Endodermal cell (in vitro differentiated cells): ENCODE measurements at regions not wholly inside any gene's neighbourhood (a gene's known extent, or its start where the extent isn't known, plus 50 kb on each side); places are given as distances from the start of the nearest gene placed in this dataset.

ENCODE experiments used
- DNase-seq: peaks from one replicate; pipeline ENCODE4 v3.0.0-alpha.2; 2017
- H3K27ac ChIP-seq: 2 replicates; pipeline ENCODE4 v1.5.1; 2013; ENCODE audit warnings: mild to moderate bottlenecking, low read depth, low read length, moderate library complexity
- H3K27me3 ChIP-seq: 2 replicates; pipeline ENCODE4 v1.6.1; 2013; ENCODE audit warnings: mild to moderate bottlenecking, low read length, moderate library complexity; ENCODE audit not compliant: insufficient read depth, control insufficient read depth, poor library complexity, severe bottlenecking
- H3K36me3 ChIP-seq: 2 replicates; pipeline ENCODE4 v1.7.0; 2013; ENCODE audit warnings: mild to moderate bottlenecking, low read length, moderate library complexity; ENCODE audit not compliant: control insufficient read depth, insufficient read depth
- H3K4me1 ChIP-seq: one replicate; pipeline ENCODE4 v1.7.0; 2013; ENCODE audit warnings: low read length; ENCODE audit not compliant: control insufficient read depth, insufficient read depth
- H3K4me3 ChIP-seq: 2 replicates; pipeline ENCODE4 v1.5.1; 2013; ENCODE audit warnings: mild to moderate bottlenecking, low read length, moderate library complexity
- H3K9ac ChIP-seq: 2 replicates; pipeline ENCODE4 v1.6.1; 2013; ENCODE audit warnings: mild to moderate bottlenecking, low read length, moderate library complexity; ENCODE audit not compliant: poor library complexity, severe bottlenecking; ENCODE audit errors: extremely low read depth
- H3K9me3 ChIP-seq: 2 replicates; pipeline ENCODE4 v1.6.1; 2013; ENCODE audit warnings: mild to moderate bottlenecking, low read length, moderate library complexity; ENCODE audit not compliant: control insufficient read depth
- H3K27ac Mint-ChIP-seq: 2 replicates; pipeline ENCODE4 v1.8.0; 2020; ENCODE audit warnings: mixed read lengths
- H3K27me3 Mint-ChIP-seq: 2 replicates; pipeline ENCODE4 v1.8.0; 2021; ENCODE audit warnings: mild to moderate bottlenecking, mixed read lengths; ENCODE audit not compliant: insufficient read depth
- H3K36me3 Mint-ChIP-seq: 2 replicates; pipeline ENCODE4 v1.8.0; 2020; ENCODE audit warnings: low read depth, mixed read lengths
- H3K4me1 Mint-ChIP-seq: 2 replicates; pipeline ENCODE4 v1.8.0; 2020; ENCODE audit warnings: mixed read lengths
- H3K4me3 Mint-ChIP-seq: 2 replicates; pipeline ENCODE4 v1.8.0; 2020; ENCODE audit warnings: mild to moderate bottlenecking, moderate library complexity, mixed read lengths
- H3K9me3 Mint-ChIP-seq: 2 replicates; pipeline ENCODE4 v1.8.0; 2020; ENCODE audit warnings: mild to moderate bottlenecking, mixed read lengths
- WGBS, 2 experiments: methylation state at CpG; one replicate each; pipeline versions ENCODE4 v1.1.5 to v1.1.7; 2013; ENCODE audit warnings: missing lambda C conversion rate in 2 of 2, mixed read lengths in 1 of 2; ENCODE audit not compliant: insufficient coverage in 1 of 2, insufficient read length in 1 of 2; 5-methylcytosine and 5-hydroxymethylcytosine counted together
- TF ChIP-seq, protein P1 (sequence below): fragments of 200-600 bp; sonication (generic); conservative IDR thresholded peaks from 2 replicates; pipeline ENCODE4 v1.5.0; 2021; ENCODE audit warnings: antibody characterized with exemption, mild to moderate bottlenecking

DNA sequence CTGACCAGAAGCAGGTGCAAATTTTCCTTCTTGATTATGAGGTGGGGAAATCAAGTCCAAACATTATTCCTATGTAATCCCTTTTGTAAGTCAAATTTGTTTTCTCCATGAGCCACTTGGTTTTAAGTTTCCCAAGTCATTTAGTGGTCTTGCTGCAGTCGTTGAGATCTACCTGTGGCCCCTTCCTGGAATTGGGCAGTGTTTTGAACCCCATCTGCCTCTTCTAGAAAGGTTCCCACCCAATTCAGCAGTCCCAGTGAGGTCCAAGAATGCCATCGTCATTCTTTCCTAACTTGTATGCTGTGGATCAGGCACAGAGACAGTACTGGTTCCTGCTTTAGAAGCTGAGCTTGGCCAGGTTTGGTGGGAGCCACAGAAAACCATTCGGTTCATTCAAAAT lies 77.8 kb upstream of the GNAZ start:
- Histone ChIP-seq H3K4me1 (no peaks in the 10 kb centered on the region), H3K27me3 (peaks cover 11% of the 10 kb centered on the region)
- H3K27me3 Mint-ChIP-seq = peaks cover 34% of the 10 kb centered on the region

GRCh38 chr22:22993184-22993583 lies 77.1 kb upstream of the GNAZ start:
- TF ChIP-seq, protein P1, sequence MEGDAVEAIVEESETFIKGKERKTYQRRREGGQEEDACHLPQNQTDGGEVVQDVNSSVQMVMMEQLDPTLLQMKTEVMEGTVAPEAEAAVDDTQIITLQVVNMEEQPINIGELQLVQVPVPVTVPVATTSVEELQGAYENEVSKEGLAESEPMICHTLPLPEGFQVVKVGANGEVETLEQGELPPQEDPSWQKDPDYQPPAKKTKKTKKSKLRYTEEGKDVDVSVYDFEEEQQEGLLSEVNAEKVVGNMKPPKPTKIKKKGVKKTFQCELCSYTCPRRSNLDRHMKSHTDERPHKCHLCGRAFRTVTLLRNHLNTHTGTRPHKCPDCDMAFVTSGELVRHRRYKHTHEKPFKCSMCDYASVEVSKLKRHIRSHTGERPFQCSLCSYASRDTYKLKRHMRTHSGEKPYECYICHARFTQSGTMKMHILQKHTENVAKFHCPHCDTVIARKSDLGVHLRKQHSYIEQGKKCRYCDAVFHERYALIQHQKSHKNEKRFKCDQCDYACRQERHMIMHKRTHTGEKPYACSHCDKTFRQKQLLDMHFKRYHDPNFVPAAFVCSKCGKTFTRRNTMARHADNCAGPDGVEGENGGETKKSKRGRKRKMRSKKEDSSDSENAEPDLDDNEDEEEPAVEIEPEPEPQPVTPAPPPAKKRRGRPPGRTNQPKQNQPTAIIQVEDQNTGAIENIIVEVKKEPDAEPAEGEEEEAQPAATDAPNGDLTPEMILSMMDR = no peak
- no peak overlapping the region for H3K27ac ChIP-seq
- Mint-ChIP-seq H3K4me3 (no peak overlapping the region), H3K4me1 (no peaks in the 10 kb centered on the region), H3K36me3 (no peaks in the 10 kb centered on the region), H3K9me3 (peaks cover 20% of the 10 kb centered on the region), H3K27ac (no peak overlapping the region), H3K27me3 (peaks cover 41% of the 10 kb centered on the region)
- WGBS, 2 experiments = 77 to 89% methylated on average over 3 to 5 of the region's 5 CpGs
- H3K9ac ChIP-seq = no peak overlapping the region
- H3K9me3 ChIP-seq = peaks cover 22% of the 10 kb centered on the region
- H3K27me3 ChIP-seq = peaks cover 11% of the 10 kb centered on the region
- DNase-seq = no peak
- H3K36me3 ChIP-seq = no peaks in the 10 kb centered on the region
- no peaks in the 10 kb centered on the region for H3K4me1 ChIP-seq
- H3K4me3 ChIP-seq = no peak overlapping the region

More for the DNA sequence above, 77.8 kb upstream of the GNAZ start:
- no peak overlapping the region for H3K27ac ChIP-seq
- TF ChIP-seq, protein P1 = no peak
- DNase-seq = no peak
- peaks cover 13% of the 10 kb centered on the region for H3K9me3 Mint-ChIP-seq
- WGBS, 2 experiments = 75 to 83% methylated on average over 2 to 3 of the region's 3 CpGs
- H3K4me3 Mint-ChIP-seq = no peak overlapping the region
- H3K36me3 ChIP-seq = no peaks in the 10 kb centered on the region
- H3K36me3 Mint-ChIP-seq = no peaks in the 10 kb centered on the region
- no peak overlapping the region for H3K9ac ChIP-seq
- no peak overlapping the region for H3K4me3 ChIP-seq
- H3K4me1 Mint-ChIP-seq = no peaks in the 10 kb centered on the region
- peaks cover 15% of the 10 kb centered on the region for H3K9me3 ChIP-seq
- no peak overlapping the region for H3K27ac Mint-ChIP-seq

DNA sequence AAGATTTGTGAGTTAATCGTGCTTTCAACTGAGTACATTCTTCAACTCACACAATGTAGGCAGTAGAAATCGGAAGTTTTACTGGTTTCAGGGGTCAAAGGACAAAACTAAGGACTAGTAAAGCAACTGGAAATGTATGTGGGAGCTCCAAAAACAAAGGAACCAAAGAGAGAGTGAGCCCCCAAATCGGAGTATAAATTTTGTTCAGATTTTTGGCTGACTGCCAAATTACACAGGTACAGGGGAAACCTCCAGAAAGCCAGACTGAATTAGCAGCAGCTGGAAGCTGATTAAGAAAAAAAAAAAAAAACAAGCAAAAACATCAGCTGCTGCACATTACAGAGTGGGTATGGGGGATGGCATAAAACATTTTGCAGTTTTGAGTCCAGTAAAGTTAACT lies 75.2 kb upstream of the GNAZ start:
- Mint-ChIP-seq H3K36me3 (no peaks in the 10 kb centered on the region), H3K9me3 (peaks cover 37% of the 10 kb centered on the region), H3K4me3 (no peak overlapping the region), H3K27ac (no peak overlapping the region), H3K27me3 (peaks cover 43% of the 10 kb centered on the region), H3K4me1 (no peaks in the 10 kb centered on the region)
- Histone ChIP-seq H3K9ac (no peak overlapping the region), H3K36me3 (no peaks in the 10 kb centered on the region), H3K27me3 (peaks cover 5% of the 10 kb centered on the region), H3K9me3 (peaks cover 40% of the 10 kb centered on the region), H3K27ac (no peak overlapping the region), H3K4me1 (no peaks in the 10 kb centered on the region), H3K4me3 (no peak overlapping the region)
- TF ChIP-seq, protein P1 = no peak
- no peak for DNase-seq
- 84 to 100% methylated on average over 3 of the region's 3 CpGs for WGBS, 2 experiments
